ENCODE measurements at regions not wholly inside any gene's neighbourhood (a gene's known extent, or its start where the extent isn't known, plus 50 kb on each side); places are given as distances from the start of the nearest gene placed in this dataset.

DNA sequence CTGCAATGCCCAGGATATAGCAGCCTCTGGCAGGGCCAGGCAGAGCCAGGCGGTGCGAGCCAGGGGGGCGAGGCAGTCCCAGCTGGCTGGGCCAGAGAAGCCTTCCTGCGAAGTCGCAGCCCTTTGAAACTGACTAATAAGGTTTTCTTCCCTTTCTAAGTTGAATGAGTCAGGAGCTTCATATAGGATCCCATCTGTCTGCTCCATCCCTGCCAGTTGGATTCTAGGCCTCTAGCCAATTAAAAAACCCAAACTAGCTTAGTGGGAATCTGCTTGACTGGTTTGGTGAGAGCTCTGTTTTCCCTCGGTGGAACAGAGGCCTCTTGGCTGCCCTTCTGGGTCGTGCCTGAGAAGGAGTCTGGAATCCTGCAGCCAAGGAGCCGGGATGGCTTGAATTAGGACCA, 70.1 kb upstream of the RAPGEF1 start:
- no peak for DNase-seq

GRCh38 chr9:131808291-131808690, 68.4 kb upstream of the RAPGEF1 start:
- no peak for DNase-seq

DNA sequence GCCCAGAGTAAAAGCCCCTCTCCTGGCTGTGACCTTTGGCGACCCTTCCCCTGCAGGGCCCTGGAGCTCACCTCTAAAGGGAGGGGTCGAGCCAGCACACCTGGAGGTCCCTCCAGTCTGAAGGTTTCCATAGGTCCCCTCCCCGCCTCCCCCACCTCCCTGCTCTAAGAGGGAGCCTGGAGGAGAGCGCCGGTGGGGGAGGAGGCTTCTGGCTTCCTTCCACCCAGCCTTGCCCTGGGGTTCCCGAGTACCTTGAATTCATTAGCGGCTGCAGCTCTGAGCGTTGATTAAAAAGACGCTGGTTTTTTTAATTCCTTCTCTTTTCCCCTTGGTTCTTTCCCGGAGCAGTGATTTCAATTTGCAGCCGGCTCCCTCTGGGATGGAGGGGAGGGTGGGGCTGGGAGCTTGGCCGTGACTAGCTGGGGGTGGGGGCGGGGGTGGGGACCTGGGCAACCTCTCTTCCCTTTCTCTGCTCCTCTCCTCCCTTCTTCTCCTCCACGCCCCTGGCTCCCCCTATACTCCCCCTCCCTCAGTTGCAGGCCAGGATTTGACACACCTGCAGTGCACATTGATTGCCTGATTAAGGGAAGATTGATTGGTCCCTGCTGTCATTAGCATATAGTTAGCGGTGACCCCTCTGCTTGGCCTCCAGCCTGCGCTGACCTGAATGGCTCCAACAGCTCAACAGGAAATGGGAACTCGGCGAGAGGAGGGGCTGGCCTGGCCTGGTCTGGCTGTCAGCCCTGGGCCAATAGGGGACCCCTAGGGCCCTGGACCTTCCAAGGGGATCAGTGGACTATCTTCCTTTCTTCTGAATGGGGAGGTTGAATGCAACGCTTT, 67.5 kb upstream of the RAPGEF1 start:
- DNase-seq: no peak

DNA sequence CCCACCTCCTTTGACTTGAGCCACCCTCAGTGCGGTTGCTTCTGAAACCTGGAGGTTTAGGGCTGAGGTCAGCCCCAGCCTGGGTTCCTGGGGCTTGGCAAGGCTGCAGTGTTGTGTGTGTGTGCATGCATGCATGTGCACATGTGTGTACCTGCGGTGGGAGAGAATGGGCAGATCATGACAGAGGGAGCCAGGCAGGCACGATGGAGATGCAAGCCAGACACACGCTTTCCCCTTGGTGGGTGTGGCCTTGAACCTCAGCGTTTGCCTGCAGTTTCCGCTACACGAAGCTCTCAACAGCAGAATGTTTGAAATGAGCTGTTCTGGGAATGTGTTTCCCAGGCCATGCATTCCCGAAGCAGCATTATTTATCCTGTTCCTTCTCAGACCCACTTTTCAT, 65.9 kb upstream of the RAPGEF1 start:
- no peak for DNase-seq

GRCh38 chr9:131804826-131805225, 65.0 kb upstream of the RAPGEF1 start:
- DNase-seq: no peak

DNA sequence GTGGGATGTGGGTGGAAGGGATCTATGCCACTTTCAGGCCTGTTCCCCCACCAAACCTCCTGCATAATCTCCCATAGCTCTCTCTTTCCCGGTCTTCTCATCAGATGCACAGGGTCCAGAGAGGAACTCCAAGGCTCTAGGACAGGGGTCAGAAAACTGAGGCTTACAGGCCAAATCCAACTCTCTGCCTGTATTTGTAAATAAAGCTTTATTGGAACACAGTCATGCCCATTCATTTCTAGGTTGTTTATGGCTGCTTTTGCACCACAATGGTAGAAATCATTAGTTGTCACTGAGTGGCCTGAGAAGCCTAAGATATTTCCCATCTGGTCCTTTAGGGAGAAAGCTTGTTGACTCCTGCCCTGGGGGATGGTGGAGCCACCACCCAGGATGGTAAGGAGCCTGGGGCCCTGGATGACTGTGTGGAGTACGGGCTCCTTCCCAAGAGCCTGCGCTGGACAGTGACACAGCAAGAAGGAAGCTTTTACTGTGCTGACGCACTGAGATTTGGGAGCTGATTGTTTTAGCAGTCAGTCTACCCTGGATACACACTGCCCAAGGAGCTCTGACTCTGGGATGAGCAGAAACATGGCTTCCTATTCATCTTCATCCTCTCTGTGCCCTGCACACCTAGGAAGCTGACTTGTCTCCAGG, 64.0 kb upstream of the RAPGEF1 start:
- no peak for DNase-seq

GRCh38 chr9:131801810-131802209, 61.9 kb upstream of the RAPGEF1 start:
- DNase-seq: no peak

GRCh38 chr9:131800843-131801242, 61.0 kb upstream of the RAPGEF1 start:
- DNase-seq: no peak

- DNase-seq: no peak
Observed at GRCh38 chr9:131800366-131800765, 60.5 kb upstream of the RAPGEF1 start.

DNA sequence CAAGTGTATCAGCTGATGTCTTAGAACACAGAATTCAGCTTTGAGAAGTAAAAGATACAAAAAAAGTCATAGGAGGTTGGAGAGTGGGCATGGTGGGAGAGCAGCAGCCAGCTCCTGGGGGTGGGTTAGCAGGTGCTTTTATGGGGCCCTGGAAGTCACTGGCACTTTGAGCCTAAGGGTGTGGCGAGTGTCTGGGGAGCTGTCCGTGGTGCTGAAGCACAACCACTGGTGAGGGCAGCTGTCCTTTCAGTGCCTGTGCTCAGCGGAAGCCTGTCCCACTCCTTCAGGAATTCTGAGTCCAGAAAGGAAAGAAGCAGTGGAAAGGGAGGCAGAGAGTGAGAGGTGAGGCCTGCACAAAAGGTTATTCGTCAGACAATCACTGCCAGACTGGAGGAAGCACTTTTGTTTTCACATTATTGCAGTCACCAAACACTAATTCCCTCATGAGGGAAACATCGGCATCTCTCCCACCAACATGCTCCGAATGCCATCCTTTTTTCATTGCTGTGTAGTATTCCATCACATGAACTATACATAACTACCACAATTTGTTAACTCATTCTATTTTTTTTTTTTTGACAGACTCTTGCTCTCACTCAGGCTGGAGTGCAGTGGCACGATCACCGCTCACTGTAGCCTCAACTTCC, 59.4 kb upstream of the RAPGEF1 start:
- peak; percentile 53 for DNase-seq

GRCh38 chr9:131798246-131798645, 58.4 kb upstream of the RAPGEF1 start:
- DNase-seq: no peak

DNA sequence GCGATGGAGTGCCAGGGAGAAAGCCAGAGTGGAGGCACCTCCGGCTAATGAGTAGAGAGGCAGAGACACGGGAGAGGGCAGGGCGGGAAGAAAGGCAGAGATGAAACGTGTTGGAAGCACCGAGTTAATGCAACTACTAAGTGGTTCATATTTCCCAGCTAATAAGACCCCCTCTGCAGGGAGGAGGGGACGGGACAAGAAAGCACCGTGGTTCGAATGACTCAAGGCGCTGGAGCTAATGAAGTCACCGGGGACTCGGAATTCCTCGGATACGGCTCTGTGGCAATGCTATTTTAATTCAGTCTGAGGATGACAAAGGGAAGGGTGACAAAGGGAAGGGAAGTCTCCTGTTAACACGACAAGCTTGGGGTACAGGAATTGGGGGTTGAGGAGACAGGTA, 54.5 kb upstream of the RAPGEF1 start:
- no peak for DNase-seq

DNA sequence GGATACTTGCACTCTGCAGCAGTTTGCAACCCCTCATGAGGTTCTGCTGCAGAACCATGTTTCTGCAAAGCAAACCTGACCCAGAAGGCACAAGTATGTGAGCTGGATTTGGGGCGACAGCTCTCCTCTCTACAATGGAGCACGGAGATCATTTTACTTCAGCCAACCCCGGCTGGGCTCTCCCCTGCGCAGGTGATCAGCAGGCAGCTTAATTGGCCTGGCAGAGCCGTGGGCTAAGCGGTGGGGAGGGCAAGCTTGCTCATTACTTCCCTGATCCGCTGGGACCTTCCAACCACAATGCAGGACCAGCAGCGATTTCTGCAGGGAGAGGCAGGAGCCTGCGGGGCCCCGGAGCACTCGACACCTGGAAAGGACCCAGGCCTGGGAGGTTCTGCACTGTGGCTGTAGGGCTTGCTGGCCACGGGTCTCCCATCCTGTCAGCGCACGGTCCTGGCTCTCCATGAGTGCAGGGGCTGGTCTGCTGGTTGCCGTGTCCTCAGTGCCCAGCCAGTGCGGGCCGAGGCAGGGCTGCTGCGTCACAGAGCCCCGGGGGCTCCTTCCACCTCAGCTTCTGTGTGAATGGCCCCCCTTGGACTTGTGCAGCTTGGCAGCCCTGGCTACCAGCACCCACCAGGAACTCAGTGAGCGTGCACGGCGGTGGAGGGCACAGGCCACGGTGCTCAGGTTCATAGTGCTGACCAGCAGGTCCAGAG, 51.8 kb upstream of the RAPGEF1 start:
- DNase-seq: no peak

Measured in T-helper 9 cell (primary cell).